HEK293T (cell line): ENCODE measurements at regions not wholly inside any gene's neighbourhood (a gene's known extent, or its start where the extent isn't known, plus 50 kb on each side); places are given as distances from the start of the nearest gene placed in this dataset.

Experiments
- FOXK2 ChIP-seq: fragments of 450-650 bp; IDR thresholded peaks from 2 replicates; pipeline ENCODE4 v1.6.1; 2016; ENCODE audit warnings: mild to moderate bottlenecking
- SP1 ChIP-seq: fragments of 450-650 bp; IDR thresholded peaks from 2 replicates; pipeline ENCODE4 v1.6.1; 2017
- SUZ12 ChIP-seq: fragments of 450-650 bp; IDR thresholded peaks from 2 replicates; pipeline ENCODE4 v1.6.1; 2016; ENCODE audit warnings: mild to moderate bottlenecking

DNA sequence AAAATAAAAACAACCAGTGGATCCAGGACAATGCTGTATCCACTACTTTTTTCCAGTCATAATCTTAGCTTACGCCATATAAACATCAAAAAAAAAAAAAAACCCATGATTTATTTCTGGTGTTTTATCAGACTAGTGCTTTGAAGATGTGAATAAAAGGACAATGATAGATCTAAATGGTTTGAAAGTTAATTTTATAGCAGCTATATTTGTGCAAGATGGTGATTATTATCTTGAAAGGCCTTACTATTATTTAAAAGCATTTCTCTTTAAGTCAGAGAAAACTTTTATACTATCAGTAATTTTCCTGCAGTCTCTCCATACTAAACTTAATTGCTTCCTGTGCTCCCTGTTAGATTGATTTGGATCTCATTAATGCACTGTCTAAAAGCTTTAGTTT, 670.3 kb downstream of the TBL1XR1 start:
- TF ChIP-seq FOXK2, result no peak
- no peak for TF ChIP-seq SUZ12
- no peak for TF ChIP-seq SP1
